HEK293 (cell line): ENCODE measurements at regions not wholly inside any gene's neighbourhood (a gene's known extent, or its start where the extent isn't known, plus 50 kb on each side); places are given as distances from the start of the nearest gene placed in this dataset.

Source experiments
- CTCF ChIA-PET: fragments of 350-600 bp; formaldehyde crosslinking; extraction: SDS; loops from one replicate; lab custom pipeline; 2021; ENCODE audit warnings: antibody characterized with exemption; lab: Yijun Ruan, JAX
- POLR2A ChIA-PET: fragments of 300-600 bp; formaldehyde crosslinking; extraction: SDS; loops from one replicate; lab custom pipeline; 2020; ENCODE audit warnings: antibody characterized with exemption, inconsistent platforms; lab: Yijun Ruan, JAX
- H3K27ac ChIP-seq: fragments of 200-500 bp; sonication (Bioruptor generic); 2 replicates; pipeline ENCODE4 v1.5.1; 2014; ENCODE audit warnings: low read depth, low read length, control low read depth, inconsistent platforms; ENCODE audit errors: extremely low read depth
- H3K36me3 ChIP-seq, 2 experiments: fragments of 200-500 bp in 1 of 2; sonication (Bioruptor generic) in 1 of 2; 1 replicate in 1 of 2; 2 replicates in 1 of 2; pipeline ENCODE4 v1.5.1; 2014 to 2017; ENCODE audit warnings: inconsistent platforms in 2 of 2, low read length in 2 of 2; ENCODE audit not compliant: control insufficient read depth in 2 of 2, insufficient read depth in 1 of 2
- H3K4me1 ChIP-seq: fragments of 200-500 bp; sonication (Bioruptor generic); 2 replicates; pipeline ENCODE4 v1.5.1; 2014; ENCODE audit warnings: mild to moderate bottlenecking, low read length, inconsistent platforms; ENCODE audit not compliant: control insufficient read depth, insufficient read depth
- H3K4me3 ChIP-seq: 2 replicates; pipeline ENCODE4 v1.5.1; 2011; ENCODE audit warnings: low read depth, mild to moderate bottlenecking, control low read depth, low read length, moderate library complexity
- H3K9me3 ChIP-seq: fragments of 200-500 bp; sonication (Bioruptor generic); 2 replicates; pipeline ENCODE4 v1.5.1; 2014; ENCODE audit warnings: low read depth, low read length, inconsistent platforms; ENCODE audit not compliant: control insufficient read depth, insufficient read depth
- AEBP2 ChIP-seq: fragments of 450-650 bp; formaldehyde crosslinking; IDR thresholded peaks from 2 replicates; pipeline ENCODE4 v1.5.1; 2016; ENCODE audit warnings: missing biosample characterization, missing genetic modification characterization, borderline replicate concordance
- PRDM2 ChIP-seq: fragments of 450-650 bp; formaldehyde crosslinking; IDR thresholded peaks from 2 replicates; pipeline ENCODE4 v1.5.1; 2016; ENCODE audit warnings: missing biosample characterization, missing genetic modification characterization, borderline replicate concordance
- RBAK ChIP-seq: fragments of 450-650 bp; formaldehyde crosslinking; IDR thresholded peaks from 2 replicates; pipeline ENCODE4 v1.5.1; 2016; ENCODE audit warnings: missing biosample characterization, missing genetic modification characterization
- SP3 ChIP-seq: fragments of 450-650 bp; formaldehyde crosslinking; IDR thresholded peaks from 2 replicates; pipeline ENCODE4 v1.5.1; 2016; ENCODE audit warnings: missing biosample characterization, missing genetic modification characterization
- ZEB2 ChIP-seq: fragments of 450-650 bp; formaldehyde crosslinking; IDR thresholded peaks from 2 replicates; pipeline ENCODE4 v1.5.1; 2016; ENCODE audit warnings: missing biosample characterization, missing genetic modification characterization
- ZIC2 ChIP-seq: fragments of 450-650 bp; formaldehyde crosslinking; IDR thresholded peaks from 2 replicates; pipeline ENCODE4 v1.5.1; 2016; ENCODE audit warnings: missing biosample characterization, missing genetic modification characterization
- ZNF114 ChIP-seq: fragments of 450-650 bp; formaldehyde crosslinking; IDR thresholded peaks from 2 replicates; pipeline ENCODE4 v1.5.0; 2017; ENCODE audit warnings: missing biosample characterization, missing genetic modification characterization
- ZNF121 ChIP-seq: fragments of 450-650 bp; formaldehyde crosslinking; IDR thresholded peaks from 2 replicates; pipeline ENCODE4 v1.5.1; 2016; ENCODE audit warnings: missing biosample characterization, missing genetic modification characterization
- ZNF140 ChIP-seq: fragments of 450-650 bp; formaldehyde crosslinking; IDR thresholded peaks from 2 replicates; pipeline ENCODE4 v1.5.1; 2016; ENCODE audit warnings: missing biosample characterization, missing genetic modification characterization
- ZNF280D ChIP-seq: fragments of 450-650 bp; formaldehyde crosslinking; IDR thresholded peaks from 2 replicates; pipeline ENCODE4 v1.5.1; 2016; ENCODE audit warnings: missing biosample characterization, missing genetic modification characterization
- ZNF324 ChIP-seq: fragments of 450-650 bp; formaldehyde crosslinking; IDR thresholded peaks from 2 replicates; pipeline ENCODE4 v1.5.1; 2016; ENCODE audit warnings: missing biosample characterization, missing genetic modification characterization
- ZNF544 ChIP-seq: fragments of 450-650 bp; formaldehyde crosslinking; IDR thresholded peaks from 2 replicates; pipeline ENCODE4 v1.5.0; 2017; ENCODE audit warnings: missing biosample characterization, missing genetic modification characterization
- ZNF555 ChIP-seq: fragments of 450-650 bp; formaldehyde crosslinking; conservative IDR thresholded peaks from 2 replicates; pipeline ENCODE4 v1.5.1; 2017; ENCODE audit warnings: missing biosample characterization, mild to moderate bottlenecking, missing genetic modification characterization, inconsistent platforms
- ZNF701 ChIP-seq: fragments of 450-650 bp; formaldehyde crosslinking; IDR thresholded peaks from 2 replicates; pipeline ENCODE4 v1.5.1; 2016; ENCODE audit warnings: missing biosample characterization, missing genetic modification characterization
- ZNF768 ChIP-seq: fragments of 450-650 bp; formaldehyde crosslinking; IDR thresholded peaks from 2 replicates; pipeline ENCODE4 v1.5.1; 2018; ENCODE audit warnings: missing biosample characterization, mild to moderate bottlenecking, missing genetic modification characterization
- ZNF830 ChIP-seq: fragments of 450-650 bp; IDR thresholded peaks from 2 replicates; pipeline ENCODE4 v1.5.0; 2018; ENCODE audit warnings: missing biosample characterization, missing genetic modification characterization, low read depth, mild to moderate bottlenecking, moderate library complexity
- ZSCAN18 ChIP-seq: fragments of 450-650 bp; formaldehyde crosslinking; IDR thresholded peaks from 2 replicates; pipeline ENCODE4 v1.5.1; 2016; ENCODE audit warnings: missing biosample characterization, missing genetic modification characterization
- TF ChIP-seq, protein P1 (sequence below): fragments of 450-650 bp; formaldehyde crosslinking; IDR thresholded peaks from 2 replicates; pipeline ENCODE4 v1.5.1; 2017; ENCODE audit warnings: missing biosample characterization, mild to moderate bottlenecking, missing genetic modification characterization, moderate library complexity
- TF ChIP-seq, protein P2 (sequence below): IDR thresholded peaks from 2 replicates; pipeline ENCODE4 v1.6.1; 2011; ENCODE audit warnings: mild to moderate bottlenecking, low read depth, low read length, borderline replicate concordance

- TF ChIP-seq PRDM2 (no peak), ZNF140 (tag by site-specific recombination) (no peak), ZNF768 (tag by site-specific recombination) (no peak), ZNF555 (tag by site-specific recombination) (no peak)
Observed at GRCh38 chr16:66226762-66227161, 139.7 kb upstream of the CDH5 start (continued).

DNA sequence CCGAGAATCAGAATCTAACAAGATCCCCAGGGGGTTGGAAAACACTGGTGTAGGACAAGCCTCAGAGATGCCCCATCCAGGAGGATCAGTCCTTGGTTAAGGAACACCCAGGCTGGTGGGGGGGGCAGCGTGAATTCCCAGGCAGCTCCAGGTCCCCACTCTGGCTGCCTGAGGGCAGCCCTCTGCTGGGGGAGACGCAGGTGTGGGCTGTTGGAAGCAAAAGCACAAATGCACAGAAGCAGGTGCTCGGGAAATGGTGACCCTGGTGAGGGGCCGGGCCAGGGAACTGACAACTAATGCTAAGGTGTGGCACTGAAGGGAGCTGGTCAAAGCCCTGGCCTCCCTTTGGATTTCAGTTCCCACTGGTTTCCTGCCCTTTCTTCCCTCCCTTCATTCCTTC is 140.8 kb upstream of the CDH5 start:
- H3K4me3 ChIP-seq = no peak overlapping the region
- TF ChIP-seq ZNF121 (tag by site-specific recombination) (no peak), ZSCAN18 (tag by site-specific recombination) (no peak), ZNF280D (no peak), RBAK (no peak)
- TF ChIP-seq, protein P1, sequence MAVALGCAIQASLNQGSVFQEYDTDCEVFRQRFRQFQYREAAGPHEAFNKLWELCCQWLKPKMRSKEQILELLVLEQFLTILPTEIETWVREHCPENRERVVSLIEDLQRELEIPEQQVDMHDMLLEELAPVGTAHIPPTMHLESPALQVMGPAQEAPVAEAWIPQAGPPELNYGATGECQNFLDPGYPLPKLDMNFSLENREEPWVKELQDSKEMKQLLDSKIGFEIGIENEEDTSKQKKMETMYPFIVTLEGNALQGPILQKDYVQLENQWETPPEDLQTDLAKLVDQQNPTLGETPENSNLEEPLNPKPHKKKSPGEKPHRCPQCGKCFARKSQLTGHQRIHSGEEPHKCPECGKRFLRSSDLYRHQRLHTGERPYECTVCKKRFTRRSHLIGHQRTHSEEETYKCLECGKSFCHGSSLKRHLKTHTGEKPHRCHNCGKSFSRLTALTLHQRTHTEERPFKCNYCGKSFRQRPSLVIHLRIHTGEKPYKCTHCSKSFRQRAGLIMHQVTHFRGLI (tag by site-specific recombination) = no peak
- H3K4me1 ChIP-seq = peaks cover 6% of the 10 kb centered on the region
- H3K27ac ChIP-seq = no peak overlapping the region
- ChIA-PET POLR2A (no interaction called here), CTCF (no interaction called here)
- H3K36me3 ChIP-seq = no peaks in the 10 kb centered on the region
- no peaks in the 10 kb centered on the region for H3K9me3 ChIP-seq

- CTCF ChIA-PET = no interaction called here
- Histone ChIP-seq H3K36me3 (no peaks in the 10 kb centered on the region), H3K9me3 (no peaks in the 10 kb centered on the region), H3K27ac (no peak overlapping the region), H3K4me3 (no peak overlapping the region), H3K4me1 (peaks cover 6% of the 10 kb centered on the region)
- POLR2A ChIA-PET = no interaction called here
- TF ChIP-seq, protein P2, sequence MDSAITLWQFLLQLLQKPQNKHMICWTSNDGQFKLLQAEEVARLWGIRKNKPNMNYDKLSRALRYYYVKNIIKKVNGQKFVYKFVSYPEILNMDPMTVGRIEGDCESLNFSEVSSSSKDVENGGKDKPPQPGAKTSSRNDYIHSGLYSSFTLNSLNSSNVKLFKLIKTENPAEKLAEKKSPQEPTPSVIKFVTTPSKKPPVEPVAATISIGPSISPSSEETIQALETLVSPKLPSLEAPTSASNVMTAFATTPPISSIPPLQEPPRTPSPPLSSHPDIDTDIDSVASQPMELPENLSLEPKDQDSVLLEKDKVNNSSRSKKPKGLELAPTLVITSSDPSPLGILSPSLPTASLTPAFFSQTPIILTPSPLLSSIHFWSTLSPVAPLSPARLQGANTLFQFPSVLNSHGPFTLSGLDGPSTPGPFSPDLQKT = no peak
- TF ChIP-seq ZNF830 (no peak), SP3 (tag by site-specific recombination) (no peak), ZNF114 (tag by site-specific recombination) (no peak), ZEB2 (no peak), ZIC2 (no peak), AEBP2 (tag by site-specific recombination) (no peak), ZNF544 (tag by site-specific recombination) (no peak), ZNF701 (tag by site-specific recombination) (no peak), ZNF324 (no peak)
Observed at GRCh38 chr16:66224626-66225025, 141.9 kb upstream of the CDH5 start.
